A673 (cell line): ENCODE measurements at regions not wholly inside any gene's neighbourhood (a gene's known extent, or its start where the extent isn't known, plus 50 kb on each side); places are given as distances from the start of the nearest gene placed in this dataset.

Source experiments
- BruUV-seq: library from RNA; stranded (reverse); fragments of 400-500 nt; replicated peaks from 2 replicates; lab custom pipeline; 2021; lab: Mats Ljungman, UMichigan
- CTCF ChIA-PET: fragments of 300-600 bp; sonication (Branson Sonifier 250); formaldehyde crosslinking; loops from one replicate; lab custom pipeline; 2022; ENCODE audit warnings: antibody characterized with exemption; lab: Charles Lee
- POLR2A ChIA-PET: fragments of 300-600 bp; sonication (Branson Sonifier 250); formaldehyde crosslinking; loops from one replicate; lab custom pipeline; 2022; ENCODE audit warnings: antibody characterized with exemption; ENCODE audit not compliant: low non-redundant PET; lab: Charles Lee
- DNase-seq: peaks from one replicate; pipeline ENCODE4 v3.0.0-alpha.2; 2015; ENCODE audit warnings: low spot score
- H3K27ac ChIP-seq: fragments of 200-600 bp; sonication (generic); 2 replicates; pipeline ENCODE4 v1.5.1; 2016; ENCODE audit warnings: mixed run types, low read depth, mild to moderate bottlenecking, mixed read lengths, antibody characterized with exemption, low read length; ENCODE audit not compliant: poor library complexity, severe bottlenecking
- H3K27me3 ChIP-seq: fragments of 200-600 bp; sonication (generic); replicated peaks from 2 replicates; pipeline ENCODE4 v1.6.1; 2017; ENCODE audit warnings: mixed run types, low read depth, mild to moderate bottlenecking, mixed read lengths, antibody characterized with exemption, low read length; ENCODE audit not compliant: insufficient read depth, poor library complexity
- H3K36me3 ChIP-seq: fragments of 200-600 bp; sonication (generic); 2 replicates; pipeline ENCODE4 v1.6.1; 2016; ENCODE audit warnings: mixed run types, mild to moderate bottlenecking, mixed read lengths, antibody characterized with exemption, low read length; ENCODE audit not compliant: insufficient read depth, poor library complexity, severe bottlenecking
- H3K4me1 ChIP-seq: fragments of 200-600 bp; sonication (generic); 2 replicates; pipeline ENCODE4 v1.6.1; 2017; ENCODE audit warnings: mixed run types, mild to moderate bottlenecking, mixed read lengths, antibody characterized with exemption, low read length; ENCODE audit not compliant: insufficient read depth, poor library complexity, severe bottlenecking
- H3K4me3 ChIP-seq: fragments of 200-600 bp; sonication (generic); 2 replicates; pipeline ENCODE4 v1.5.1; 2016; ENCODE audit warnings: low read depth, mixed run types, mild to moderate bottlenecking, mixed read lengths, low read length; ENCODE audit not compliant: poor library complexity, severe bottlenecking
- H3K9me3 ChIP-seq: fragments of 200-600 bp; sonication (generic); 2 replicates; pipeline ENCODE4 v1.6.1; 2016; ENCODE audit warnings: mixed run types, low read depth, mild to moderate bottlenecking, mixed read lengths, antibody characterized with exemption, low read length; ENCODE audit not compliant: poor library complexity, severe bottlenecking
- EZH2 ChIP-seq: fragments of 200-600 bp; sonication (generic); IDR thresholded peaks from 2 replicates; pipeline ENCODE4 v1.6.1; 2017; ENCODE audit warnings: borderline replicate concordance, low read depth, mild to moderate bottlenecking, mixed read lengths, antibody characterized with exemption, low read length; ENCODE audit not compliant: poor library complexity, severe bottlenecking
- intact Hi-C: fragments of 100-400 bp; cut with micrococcal nuclease; formaldehyde crosslinking; loops from one replicate; pipeline ENCODE4 v1.10.0; 2022; ENCODE audit not compliant: unreplicated experiment
- TF ChIP-seq, protein P1 (sequence below): fragments of 300-800, 200-600 bp; sonication (generic); conservative IDR thresholded peaks from 2 replicates; pipeline ENCODE4 v1.5.1; 2017; ENCODE audit warnings: low read depth, mild to moderate bottlenecking, antibody characterized with exemption, low read length, moderate library complexity, mixed read lengths

DNA sequence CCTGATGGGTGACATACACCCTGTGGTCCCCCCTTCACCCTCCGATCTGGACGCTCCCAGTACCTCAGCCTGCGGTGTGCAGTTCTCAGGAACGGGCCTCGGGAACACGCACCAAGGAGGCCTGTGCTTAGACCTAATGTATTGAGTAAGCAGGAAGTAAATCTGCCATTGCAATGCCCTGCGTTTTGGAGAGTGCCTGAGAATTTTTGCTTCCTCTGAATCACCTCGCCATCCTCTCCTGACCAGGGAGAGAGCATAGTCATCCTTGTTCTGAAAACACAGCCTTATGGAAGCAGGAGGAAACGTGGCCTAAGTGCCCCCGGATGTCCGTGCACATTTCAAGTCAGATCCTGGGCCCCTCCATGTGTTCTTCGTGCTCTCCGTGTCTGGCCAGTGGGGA lies 272.2 kb downstream of the NDUFA10 start:
- TF ChIP-seq, protein P1, sequence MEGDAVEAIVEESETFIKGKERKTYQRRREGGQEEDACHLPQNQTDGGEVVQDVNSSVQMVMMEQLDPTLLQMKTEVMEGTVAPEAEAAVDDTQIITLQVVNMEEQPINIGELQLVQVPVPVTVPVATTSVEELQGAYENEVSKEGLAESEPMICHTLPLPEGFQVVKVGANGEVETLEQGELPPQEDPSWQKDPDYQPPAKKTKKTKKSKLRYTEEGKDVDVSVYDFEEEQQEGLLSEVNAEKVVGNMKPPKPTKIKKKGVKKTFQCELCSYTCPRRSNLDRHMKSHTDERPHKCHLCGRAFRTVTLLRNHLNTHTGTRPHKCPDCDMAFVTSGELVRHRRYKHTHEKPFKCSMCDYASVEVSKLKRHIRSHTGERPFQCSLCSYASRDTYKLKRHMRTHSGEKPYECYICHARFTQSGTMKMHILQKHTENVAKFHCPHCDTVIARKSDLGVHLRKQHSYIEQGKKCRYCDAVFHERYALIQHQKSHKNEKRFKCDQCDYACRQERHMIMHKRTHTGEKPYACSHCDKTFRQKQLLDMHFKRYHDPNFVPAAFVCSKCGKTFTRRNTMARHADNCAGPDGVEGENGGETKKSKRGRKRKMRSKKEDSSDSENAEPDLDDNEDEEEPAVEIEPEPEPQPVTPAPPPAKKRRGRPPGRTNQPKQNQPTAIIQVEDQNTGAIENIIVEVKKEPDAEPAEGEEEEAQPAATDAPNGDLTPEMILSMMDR, result no peak
- no peaks in the 10 kb centered on the region for H3K9me3 ChIP-seq
- intact Hi-C loops, result no loop called here
- no peaks in the 10 kb centered on the region for H3K27me3 ChIP-seq
- H3K36me3 ChIP-seq, result no peaks in the 10 kb centered on the region
- ChIA-PET CTCF (no interaction called here), POLR2A (no interaction called here)
- no peak overlapping the region for H3K4me3 ChIP-seq
- H3K27ac ChIP-seq, result no peak overlapping the region
- peaks cover 6% of the 10 kb centered on the region for H3K4me1 ChIP-seq
- no peak for DNase-seq
- no TSS peak for BruUV-seq

DNA sequence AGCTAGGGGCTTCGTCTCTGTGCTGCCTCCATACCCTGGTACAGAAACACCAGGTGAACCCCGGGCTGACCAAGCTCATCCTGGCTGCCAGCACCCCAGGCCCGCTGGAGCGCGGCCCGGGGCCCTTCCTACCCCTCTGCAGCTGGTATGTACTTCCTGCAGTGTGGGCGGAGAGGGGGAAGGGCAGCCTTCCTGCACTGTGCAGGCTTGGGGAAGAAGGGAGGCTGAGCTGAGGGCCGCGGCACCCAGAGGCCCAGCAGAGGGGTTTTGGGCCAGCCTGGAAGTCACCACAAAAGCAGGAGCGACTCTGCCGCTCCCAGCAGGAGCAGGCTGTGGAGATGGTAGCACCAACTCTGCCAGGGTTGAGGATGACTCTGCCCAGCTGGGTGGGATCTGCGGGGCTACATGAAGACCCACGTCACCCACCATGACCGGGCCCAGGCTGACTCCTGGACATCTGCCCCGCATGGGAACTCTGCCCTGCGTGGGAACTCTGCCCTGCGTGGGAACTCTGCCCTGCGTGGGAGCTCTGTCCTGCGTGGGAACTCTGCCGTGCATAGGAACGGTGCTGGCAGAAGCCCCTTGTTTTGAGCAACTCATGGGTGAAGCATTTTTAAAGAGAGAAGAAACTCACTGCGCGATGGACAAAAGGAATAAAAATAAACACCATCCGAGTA lies 273.3 kb downstream of the NDUFA10 start:
- CTCF ChIA-PET, result no interaction called here
- H3K4me1 ChIP-seq, result peaks cover 6% of the 10 kb centered on the region
- DNase-seq, result no peak
- POLR2A ChIA-PET, result interaction anchor here (0.6 kb wide), 1 partner anchor 27 kb away, joined by 3 read pairs; no protein-coding TSS in a partner anchor
- no peak for TF ChIP-seq EZH2
- TF ChIP-seq, protein P1, result no peak
- H3K27ac ChIP-seq, result no peak overlapping the region
- intact Hi-C loops, result no loop called here
- BruUV-seq, result no TSS peak
- no peak overlapping the region for H3K4me3 ChIP-seq
- H3K9me3 ChIP-seq, result no peaks in the 10 kb centered on the region
- H3K27me3 ChIP-seq, result no peaks in the 10 kb centered on the region
- no peaks in the 10 kb centered on the region for H3K36me3 ChIP-seq

DNA sequence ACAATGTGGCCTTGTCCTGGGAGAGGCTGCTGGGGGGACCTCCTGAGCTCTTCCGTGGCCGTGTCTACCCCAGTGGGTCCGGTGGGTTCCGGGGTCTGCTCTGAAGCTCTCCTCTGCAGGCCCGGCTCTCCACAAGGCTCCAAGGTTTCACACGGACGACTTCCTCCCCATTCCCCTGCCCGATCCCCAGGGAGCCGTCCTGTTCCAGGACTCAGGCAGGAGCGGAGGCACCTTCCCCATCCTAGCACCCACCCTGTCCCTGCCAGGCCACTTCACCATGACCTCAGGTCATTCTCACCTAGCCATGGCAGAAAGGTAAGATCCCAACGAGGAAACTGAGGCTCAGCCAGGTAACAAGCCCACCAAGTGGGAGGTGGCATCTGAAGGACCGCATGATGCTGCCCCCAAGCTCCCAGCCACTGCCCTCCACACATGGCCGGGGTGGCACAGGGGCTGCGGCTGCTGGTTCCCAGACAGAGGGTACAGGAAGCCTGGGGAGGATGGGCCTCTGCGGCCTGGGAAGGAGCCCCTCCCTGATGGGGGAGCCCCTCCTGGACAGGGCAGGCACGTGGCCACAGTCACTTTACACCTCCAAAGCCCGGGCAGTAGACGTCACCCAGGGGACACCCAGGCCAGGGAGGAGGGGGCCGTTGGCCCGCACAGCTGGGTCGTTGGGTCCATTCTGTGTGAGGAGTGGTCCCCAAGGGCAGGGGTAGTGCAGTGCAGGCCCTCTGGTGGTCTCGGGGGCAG lies 274.0 kb downstream of the NDUFA10 start:
- peaks cover 6% of the 10 kb centered on the region for H3K4me1 ChIP-seq
- H3K9me3 ChIP-seq, result no peaks in the 10 kb centered on the region
- H3K36me3 ChIP-seq, result no peaks in the 10 kb centered on the region
- ChIA-PET POLR2A (no interaction called here), CTCF (no interaction called here)
- intact Hi-C loops, result no loop called here
- H3K4me3 ChIP-seq, result no peak overlapping the region
- DNase-seq, result no peak
- H3K27ac ChIP-seq, result no peak overlapping the region
- H3K27me3 ChIP-seq, result no peaks in the 10 kb centered on the region
- TF ChIP-seq, protein P1, result no peak
- BruUV-seq, result no TSS peak
